Ishikawa (cell line): ENCODE measurements at regions not wholly inside any gene's neighbourhood (a gene's known extent, or its start where the extent isn't known, plus 50 kb on each side); places are given as distances from the start of the nearest gene placed in this dataset.

ENCODE experiments used
- CEBPB ChIP-seq: IDR thresholded peaks from 2 replicates; pipeline ENCODE4 v1.6.1; 2012
- CREB1 ChIP-seq: IDR thresholded peaks from 2 replicates; pipeline ENCODE4 v1.6.1; 2012; ENCODE audit warnings: low read depth
- EGR1 ChIP-seq: IDR thresholded peaks from 2 replicates; pipeline ENCODE4 v1.6.1; 2012
- EP300 ChIP-seq: IDR thresholded peaks from 2 replicates; pipeline ENCODE4 v1.6.1; 2012; ENCODE audit warnings: borderline replicate concordance
- FOXM1 ChIP-seq: IDR thresholded peaks from 2 replicates; pipeline ENCODE4 v1.6.1; 2012; ENCODE audit warnings: low read depth, borderline replicate concordance
- NFIC ChIP-seq: IDR thresholded peaks from 2 replicates; pipeline ENCODE4 v1.6.1; 2012
- RAD21 ChIP-seq: IDR thresholded peaks from 2 replicates; pipeline ENCODE4 v1.6.1; 2012; ENCODE audit warnings: low read depth
- TAF1 ChIP-seq: IDR thresholded peaks from 2 replicates; pipeline ENCODE4 v1.6.1; 2012; ENCODE audit warnings: low read depth, mild to moderate bottlenecking
- TCF12 ChIP-seq: IDR thresholded peaks from 2 replicates; pipeline ENCODE4 v1.6.1; 2012; ENCODE audit warnings: low read depth
- TEAD4 ChIP-seq: IDR thresholded peaks from 2 replicates; pipeline ENCODE4 v1.6.1; 2012
- YY1 ChIP-seq: IDR thresholded peaks from 2 replicates; pipeline ENCODE4 v1.6.1; 2012; ENCODE audit warnings: low read depth
- ZBTB7A ChIP-seq: IDR thresholded peaks from 2 replicates; pipeline ENCODE4 v1.6.1; 2012; ENCODE audit warnings: low read depth
- TF ChIP-seq, protein P1 (sequence below): IDR thresholded peaks from 2 replicates; pipeline ENCODE4 v1.6.1; 2012
- TF ChIP-seq, protein P2 (sequence below): IDR thresholded peaks from 2 replicates; pipeline ENCODE4 v1.6.1; 2012; ENCODE audit warnings: low read depth, mild to moderate bottlenecking
- TF ChIP-seq, protein P3 (sequence below): IDR thresholded peaks from 2 replicates; pipeline ENCODE4 v1.6.1; 2012

DNA sequence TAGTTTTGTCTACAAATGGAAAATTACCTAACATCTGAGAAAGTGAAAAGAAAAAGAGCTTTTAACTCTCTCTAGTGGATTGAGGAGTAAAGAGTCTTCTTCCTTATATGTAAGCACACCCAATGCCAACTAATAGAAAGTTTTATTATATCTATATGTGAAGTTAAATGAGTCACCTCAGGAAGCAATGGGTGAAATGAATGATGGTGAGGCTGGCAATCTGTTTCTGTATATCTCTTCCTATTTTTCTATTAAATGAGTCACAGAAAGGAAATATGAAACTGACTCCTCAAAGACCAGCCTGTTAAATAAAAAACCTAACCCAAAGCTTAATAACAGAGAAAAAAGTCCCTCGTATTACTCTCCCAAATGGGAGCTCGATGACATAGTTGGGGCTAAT lies 71.3 kb downstream of the OTOR start:
- TF ChIP-seq EGR1 (no peak), NFIC (no peak), RAD21 (no peak), ZBTB7A (no peak), CEBPB (no peak), FOXM1 (no peak), TEAD4 (no peak), TAF1 (no peak), YY1 (no peak), CREB1 (no peak), TCF12 (no peak)
- TF ChIP-seq, protein P1, sequence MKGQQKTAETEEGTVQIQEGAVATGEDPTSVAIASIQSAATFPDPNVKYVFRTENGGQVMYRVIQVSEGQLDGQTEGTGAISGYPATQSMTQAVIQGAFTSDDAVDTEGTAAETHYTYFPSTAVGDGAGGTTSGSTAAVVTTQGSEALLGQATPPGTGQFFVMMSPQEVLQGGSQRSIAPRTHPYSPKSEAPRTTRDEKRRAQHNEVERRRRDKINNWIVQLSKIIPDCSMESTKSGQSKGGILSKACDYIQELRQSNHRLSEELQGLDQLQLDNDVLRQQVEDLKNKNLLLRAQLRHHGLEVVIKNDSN: no peak
- TF ChIP-seq, protein P2, sequence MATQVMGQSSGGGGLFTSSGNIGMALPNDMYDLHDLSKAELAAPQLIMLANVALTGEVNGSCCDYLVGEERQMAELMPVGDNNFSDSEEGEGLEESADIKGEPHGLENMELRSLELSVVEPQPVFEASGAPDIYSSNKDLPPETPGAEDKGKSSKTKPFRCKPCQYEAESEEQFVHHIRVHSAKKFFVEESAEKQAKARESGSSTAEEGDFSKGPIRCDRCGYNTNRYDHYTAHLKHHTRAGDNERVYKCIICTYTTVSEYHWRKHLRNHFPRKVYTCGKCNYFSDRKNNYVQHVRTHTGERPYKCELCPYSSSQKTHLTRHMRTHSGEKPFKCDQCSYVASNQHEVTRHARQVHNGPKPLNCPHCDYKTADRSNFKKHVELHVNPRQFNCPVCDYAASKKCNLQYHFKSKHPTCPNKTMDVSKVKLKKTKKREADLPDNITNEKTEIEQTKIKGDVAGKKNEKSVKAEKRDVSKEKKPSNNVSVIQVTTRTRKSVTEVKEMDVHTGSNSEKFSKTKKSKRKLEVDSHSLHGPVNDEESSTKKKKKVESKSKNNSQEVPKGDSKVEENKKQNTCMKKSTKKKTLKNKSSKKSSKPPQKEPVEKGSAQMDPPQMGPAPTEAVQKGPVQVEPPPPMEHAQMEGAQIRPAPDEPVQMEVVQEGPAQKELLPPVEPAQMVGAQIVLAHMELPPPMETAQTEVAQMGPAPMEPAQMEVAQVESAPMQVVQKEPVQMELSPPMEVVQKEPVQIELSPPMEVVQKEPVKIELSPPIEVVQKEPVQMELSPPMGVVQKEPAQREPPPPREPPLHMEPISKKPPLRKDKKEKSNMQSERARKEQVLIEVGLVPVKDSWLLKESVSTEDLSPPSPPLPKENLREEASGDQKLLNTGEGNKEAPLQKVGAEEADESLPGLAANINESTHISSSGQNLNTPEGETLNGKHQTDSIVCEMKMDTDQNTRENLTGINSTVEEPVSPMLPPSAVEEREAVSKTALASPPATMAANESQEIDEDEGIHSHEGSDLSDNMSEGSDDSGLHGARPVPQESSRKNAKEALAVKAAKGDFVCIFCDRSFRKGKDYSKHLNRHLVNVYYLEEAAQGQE: no peak

DNA sequence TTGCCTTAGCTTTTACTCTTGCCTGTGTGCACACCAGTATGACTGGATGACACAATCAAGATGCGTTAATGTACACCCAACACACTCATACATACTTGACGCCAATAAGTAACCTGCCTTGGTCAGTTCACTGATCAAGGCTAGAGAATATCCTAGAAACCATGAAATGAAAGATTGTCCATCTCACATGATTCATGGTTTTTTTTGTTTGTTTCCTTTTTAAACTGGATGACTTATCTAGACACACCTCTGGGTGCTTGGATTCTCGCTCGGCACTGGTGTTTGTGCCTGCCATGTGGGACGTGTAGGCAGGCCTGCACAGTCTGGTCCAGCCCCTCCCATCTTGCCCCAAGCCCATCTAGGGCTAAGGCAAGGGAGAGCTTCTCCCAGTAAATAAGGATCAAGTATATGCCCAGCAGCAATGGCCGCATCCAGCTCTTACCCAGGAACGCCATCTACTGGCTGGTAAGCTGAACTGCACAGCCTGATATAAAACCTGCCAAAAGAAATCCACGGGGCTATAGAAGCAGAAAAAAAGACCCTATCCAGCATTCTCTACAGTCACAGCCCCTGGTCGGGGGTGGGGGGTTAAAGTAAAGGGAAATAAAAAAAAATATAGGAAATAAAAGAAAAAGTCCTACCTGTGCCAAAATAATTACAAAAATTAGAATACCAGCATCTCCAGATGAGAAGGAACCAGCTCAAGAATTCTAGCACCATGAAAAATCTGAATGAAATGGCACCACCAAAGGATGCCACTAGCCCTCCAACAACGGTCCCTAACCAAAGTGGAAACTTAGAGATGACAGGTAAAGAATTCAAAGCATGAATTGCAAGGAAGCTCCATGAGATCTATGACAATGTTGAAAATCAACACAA lies 73.3 kb downstream of the OTOR start:
- no peak for TF ChIP-seq CEBPB
- TF ChIP-seq, protein P2: no peak
- TF ChIP-seq EGR1: no peak
- peak; percentile 85 for TF ChIP-seq YY1
- TF ChIP-seq RAD21: peak; percentile 74

DNA sequence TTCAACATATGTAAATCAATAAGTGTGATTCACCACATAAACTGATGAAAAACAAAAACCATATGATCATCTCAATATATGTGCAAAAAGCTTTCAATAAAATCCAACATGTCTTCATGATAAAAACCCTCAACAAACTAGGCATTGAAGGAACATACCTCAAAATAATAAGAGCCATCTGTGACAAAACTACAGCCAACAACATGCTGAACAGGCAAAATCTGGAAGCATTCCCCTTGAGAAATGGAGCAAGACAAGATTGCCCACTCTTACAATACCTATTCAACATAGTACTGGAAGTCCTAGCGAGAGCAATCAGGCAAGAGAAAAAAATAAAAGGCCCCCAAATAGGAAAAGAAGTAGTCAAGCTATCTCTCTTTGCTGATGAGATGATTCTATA lies 76.5 kb downstream of the OTOR start:
- TF ChIP-seq FOXM1 (no peak), TEAD4 (no peak), YY1 (no peak), CREB1 (no peak), EP300 (no peak), CEBPB (no peak), RAD21 (no peak), ZBTB7A (no peak), TCF12 (no peak), NFIC (no peak)
- TF ChIP-seq, protein P3, sequence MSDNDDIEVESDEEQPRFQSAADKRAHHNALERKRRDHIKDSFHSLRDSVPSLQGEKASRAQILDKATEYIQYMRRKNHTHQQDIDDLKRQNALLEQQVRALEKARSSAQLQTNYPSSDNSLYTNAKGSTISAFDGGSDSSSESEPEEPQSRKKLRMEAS: no peak
- TF ChIP-seq, protein P2: no peak

DNA sequence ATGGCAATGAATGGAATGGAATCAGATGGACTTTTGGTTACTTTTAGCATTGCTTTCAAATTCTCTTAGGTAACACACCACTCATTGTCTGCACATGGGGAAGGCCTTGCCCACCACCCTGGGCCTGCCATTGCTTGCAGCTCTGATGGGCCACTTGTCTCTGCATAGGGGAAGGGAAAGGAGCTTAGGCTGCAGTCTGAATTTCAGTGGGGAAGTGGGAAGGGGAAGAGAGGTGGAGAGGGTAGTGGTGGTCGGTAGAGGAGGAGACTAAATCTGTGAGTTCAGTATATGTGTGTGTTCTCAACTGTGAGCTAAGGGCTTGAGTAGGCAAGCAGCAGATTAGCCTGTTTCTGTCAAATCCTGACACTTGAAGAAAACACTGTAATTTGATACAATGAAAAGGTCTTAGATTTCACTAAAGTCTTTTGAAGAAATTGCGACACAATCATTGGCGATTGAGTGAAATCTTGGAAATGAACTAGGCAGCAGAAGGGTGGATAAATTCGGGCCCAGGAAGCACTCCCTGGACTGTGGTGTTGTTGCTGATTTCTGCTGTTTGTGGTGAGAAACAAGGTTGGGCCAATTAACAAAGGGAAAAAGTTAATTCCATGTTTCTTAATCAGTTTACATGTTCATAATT lies 80.6 kb downstream of the OTOR start:
- TF ChIP-seq TEAD4 (no peak), YY1 (no peak), NFIC (no peak), CREB1 (no peak), RAD21 (no peak), EP300 (no peak), FOXM1 (no peak), TAF1 (no peak)
- TF ChIP-seq, protein P2: no peak
- TF ChIP-seq, protein P3: no peak
